Tongue (tissue), 1 donor: ENCODE measurements at regions not wholly inside any gene's neighbourhood (a gene's known extent, or its start where the extent isn't known, plus 50 kb on each side); places are given as distances from the start of the nearest gene placed in this dataset.
"Not testable (repeated sequence)": the region's sequence is repeated elsewhere in the genome, so short reads cannot be mapped to it uniquely, and the experiment has no call there.

Source experiments
- DNase-seq: peaks from one replicate; pipeline ENCODE4 v3.0.0-alpha.2; 2015

DNA sequence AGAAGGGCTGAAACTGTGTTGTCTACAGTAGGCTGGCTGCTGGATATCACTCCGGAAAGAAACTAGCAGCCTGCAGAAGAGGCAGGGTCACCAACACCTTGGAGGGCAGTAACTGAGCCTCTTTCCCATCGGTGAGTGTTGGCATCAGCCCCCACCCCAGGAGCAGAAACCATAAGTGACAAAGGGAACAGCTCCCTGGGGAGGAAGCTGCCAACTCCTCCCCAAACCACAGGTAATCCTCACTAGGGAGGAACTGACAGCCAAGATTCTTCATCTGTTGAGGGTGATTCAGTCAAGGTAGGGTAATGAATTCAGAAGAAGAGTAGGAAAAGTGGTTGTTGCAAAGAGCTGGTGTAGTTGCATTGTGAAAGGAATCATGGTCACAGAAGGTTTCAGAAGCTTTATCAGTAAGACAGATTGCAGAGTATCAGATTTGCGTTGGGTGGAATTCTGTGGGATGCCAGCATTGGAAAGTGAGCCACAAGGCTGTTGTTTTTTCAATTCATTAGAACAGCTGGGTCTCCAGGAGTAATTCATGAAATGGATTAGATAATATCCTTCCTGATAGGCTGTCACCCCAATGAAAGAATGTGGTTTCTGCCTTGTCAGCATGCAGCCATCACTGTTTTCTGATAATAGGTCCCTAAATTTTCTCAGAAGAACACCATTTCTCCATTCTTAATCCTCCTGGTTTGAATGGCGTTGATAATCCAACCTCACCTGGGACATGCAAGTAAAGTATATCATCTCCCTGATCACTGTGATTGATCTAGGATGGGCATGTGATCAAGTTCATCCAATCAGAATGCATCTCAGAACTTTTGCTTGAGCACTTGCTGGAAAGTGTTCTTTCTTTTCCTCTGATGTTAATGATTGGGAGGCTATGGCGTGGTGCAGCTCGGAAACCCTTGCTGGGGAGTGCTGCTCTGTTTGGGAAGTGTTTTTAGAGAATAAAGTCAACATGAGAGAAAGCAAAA is 75.0 kb upstream of the CTBP2 start:
- DNase-seq: no peak

DNA sequence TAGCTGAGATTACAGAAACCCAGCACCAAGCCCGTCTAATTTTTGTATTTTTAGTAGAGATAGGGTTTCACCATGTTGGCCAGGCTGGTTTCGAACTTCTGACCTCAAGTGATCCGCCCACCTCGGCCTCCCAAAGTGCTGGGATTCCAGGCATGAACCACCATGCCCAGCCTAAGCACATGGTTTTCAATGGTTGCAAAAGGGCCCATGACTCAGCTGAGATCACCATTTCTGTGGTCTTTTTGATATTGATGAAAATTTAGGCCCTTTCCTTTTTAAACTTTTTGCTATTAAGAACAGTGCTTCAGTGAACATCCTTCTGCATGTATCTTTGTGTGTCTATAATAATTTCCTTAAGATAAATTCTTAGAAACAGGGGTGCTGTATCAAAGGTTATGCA is 74.2 kb upstream of the CTBP2 start:
- not testable (repeated sequence) for DNase-seq

DNA sequence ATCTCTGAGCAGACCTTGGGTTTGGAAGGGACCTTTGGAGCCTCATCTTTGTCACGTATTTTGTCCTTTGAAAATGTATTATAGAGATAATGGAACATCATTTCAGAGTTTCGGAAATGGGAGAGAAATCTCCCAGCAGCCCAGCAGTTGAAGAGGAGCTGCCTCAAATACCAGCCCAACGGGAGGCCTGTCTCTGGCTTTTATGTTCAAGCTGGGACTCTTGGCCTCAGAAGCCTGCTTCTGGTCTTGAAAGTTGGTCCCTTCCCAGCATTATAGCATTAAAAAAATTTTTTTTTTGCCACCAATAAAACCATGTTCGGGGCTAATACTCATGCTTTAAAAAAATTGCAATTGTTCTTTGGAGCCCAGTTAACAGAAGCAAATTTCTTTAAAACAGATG is 73.4 kb upstream of the CTBP2 start:
- no peak for DNase-seq

- no peak for DNase-seq
Measured at GRCh38 chr10:125232841-125233240, 72.5 kb upstream of the CTBP2 start.

- no peak for DNase-seq
Measured at GRCh38 chr10:125231813-125232475, 71.6 kb upstream of the CTBP2 start.

- peak; percentile 50 for DNase-seq
Measured at GRCh38 chr10:125231116-125231812, 70.9 kb upstream of the CTBP2 start.

GRCh38 chr10:125230251-125230650 is 69.9 kb upstream of the CTBP2 start:
- DNase-seq: no peak

- not testable (repeated sequence) for DNase-seq
Measured at GRCh38 chr10:125228245-125228940, 68.0 kb upstream of the CTBP2 start.

- no peak for DNase-seq
Measured at GRCh38 chr10:125227546-125227945, 67.2 kb upstream of the CTBP2 start.

GRCh38 chr10:125226823-125227222 is 66.5 kb upstream of the CTBP2 start:
- no peak for DNase-seq

DNA sequence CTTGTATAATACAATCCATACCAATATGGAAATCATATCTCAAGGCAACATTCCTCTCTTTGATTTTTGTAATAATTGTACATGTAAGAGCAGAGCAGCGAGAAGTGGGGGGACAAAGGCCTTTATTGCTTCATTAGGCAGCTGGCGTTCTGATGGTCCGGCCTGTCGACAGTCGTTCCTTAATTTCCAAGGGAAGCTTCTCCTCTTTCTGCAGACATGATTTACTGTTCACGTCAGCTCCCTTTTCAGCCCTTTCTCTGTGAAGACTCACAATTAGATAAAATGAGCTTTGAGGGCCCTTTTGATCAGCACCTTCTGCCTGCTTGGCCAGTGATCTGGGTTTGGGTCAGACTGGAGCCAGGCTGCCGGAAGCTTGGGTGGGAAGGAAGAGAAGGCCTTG is 65.6 kb upstream of the CTBP2 start:
- DNase-seq: no peak

GRCh38 chr10:125225051-125225450 is 64.7 kb upstream of the CTBP2 start:
- DNase-seq: no peak

GRCh38 chr10:125222515-125223308 is 62.3 kb upstream of the CTBP2 start:
- no peak for DNase-seq

DNA sequence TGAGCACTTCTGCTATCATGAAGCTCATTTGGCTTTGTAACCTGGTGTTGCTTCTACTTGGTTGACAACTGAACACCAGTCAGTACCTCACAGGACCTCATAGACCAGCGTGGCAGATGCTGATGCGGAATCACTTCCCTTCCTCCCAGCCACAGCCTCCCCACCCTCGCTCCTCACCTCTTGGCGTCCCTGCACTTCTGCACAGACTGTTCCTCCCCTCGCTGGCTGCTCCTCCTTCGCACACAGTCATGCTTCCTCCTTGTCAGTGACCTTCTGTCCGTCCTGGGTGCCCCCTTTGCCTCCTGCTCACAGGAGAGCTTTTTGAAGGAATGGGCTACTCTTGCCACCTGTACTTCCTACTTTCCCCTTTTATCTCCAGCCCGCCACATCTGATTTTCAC is 61.4 kb upstream of the CTBP2 start:
- no peak for DNase-seq

DNA sequence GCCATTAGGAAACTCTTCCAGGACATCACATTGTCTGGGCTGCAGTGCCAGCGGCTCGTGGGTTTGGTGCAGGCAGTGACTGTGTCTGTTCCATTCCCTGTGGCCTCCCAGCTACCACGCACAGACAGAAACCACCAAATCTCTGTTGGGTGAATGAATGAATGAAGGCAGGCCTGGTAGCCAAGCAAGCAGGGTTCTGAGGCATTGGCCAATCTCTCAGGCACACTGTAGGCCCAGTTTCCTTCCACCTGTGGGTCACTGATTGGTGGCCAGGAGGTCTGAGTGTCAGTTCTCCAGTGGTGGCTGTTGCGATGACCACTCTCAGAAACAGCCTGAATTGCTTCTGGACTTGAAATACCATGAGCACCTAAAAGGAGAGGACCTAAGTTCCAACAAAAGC is 59.4 kb upstream of the CTBP2 start:
- DNase-seq: no peak

DNA sequence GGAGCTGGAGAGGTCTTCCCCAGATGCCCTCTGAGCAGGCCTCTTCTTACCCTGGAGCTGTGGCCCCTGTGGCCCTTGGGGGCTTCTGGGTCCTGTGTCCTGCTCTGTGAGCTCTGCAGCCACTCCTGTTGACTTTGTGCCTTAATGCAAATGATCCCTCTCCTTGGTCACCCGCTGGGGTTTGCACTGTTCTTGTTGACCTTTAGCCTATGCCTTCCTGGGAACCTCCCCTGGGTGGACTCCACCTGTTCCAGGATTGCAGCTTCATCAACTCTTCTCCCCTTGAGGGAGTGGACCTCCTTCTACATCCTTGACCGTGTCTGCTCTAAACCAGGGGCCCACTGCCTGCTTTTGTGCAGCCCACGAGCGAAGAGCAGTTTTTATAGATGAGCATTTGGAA is 58.6 kb upstream of the CTBP2 start:
- DNase-seq: no peak

- no peak for DNase-seq
Measured at GRCh38 chr10:125217990-125218675, 57.8 kb upstream of the CTBP2 start.

DNA sequence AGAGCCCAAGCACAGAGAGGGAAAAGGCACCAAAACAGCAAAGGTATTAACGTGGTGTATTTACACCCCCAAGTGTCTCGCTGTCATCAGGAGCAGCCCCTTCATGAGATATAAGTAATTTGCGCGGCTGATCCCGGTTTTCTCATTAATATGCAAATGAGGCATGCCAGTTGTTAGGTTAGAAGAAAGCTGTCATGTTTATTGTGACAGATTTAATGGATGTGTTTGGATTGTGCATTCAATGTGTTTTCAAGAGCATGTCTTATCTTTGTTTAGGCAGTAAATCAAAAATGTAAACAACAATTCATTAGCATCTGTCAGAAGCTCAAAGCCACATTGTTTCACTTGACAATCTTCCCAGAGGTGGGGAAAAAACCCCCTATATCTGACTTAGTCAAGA is 56.5 kb upstream of the CTBP2 start:
- no peak for DNase-seq

DNA sequence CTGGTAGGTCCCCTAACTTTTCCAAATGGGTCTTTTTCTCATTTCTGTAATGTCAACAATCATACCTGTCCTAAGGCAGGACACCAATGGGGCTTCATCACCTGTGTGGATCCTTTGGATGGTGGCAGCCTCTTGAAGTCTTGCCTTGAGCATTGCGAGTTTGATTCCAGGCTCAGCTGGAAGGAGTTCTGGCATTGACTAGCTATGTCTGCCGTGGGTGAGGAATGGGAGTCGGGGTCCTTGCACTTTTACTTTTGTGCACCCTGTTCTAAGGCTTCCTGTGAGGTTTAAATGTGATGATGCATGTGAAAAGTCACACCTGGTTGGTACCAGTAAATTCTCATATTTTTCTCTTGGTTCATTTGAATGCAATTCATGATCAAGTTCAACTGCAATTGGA is 55.9 kb upstream of the CTBP2 start:
- DNase-seq: no peak

GRCh38 chr10:125214283-125214570 is 53.9 kb upstream of the CTBP2 start:
- DNase-seq: peak; percentile 13
